ENCODE measurements at regions not wholly inside any gene's neighbourhood (a gene's known extent, or its start where the extent isn't known, plus 50 kb on each side); places are given as distances from the start of the nearest gene placed in this dataset.

DNA sequence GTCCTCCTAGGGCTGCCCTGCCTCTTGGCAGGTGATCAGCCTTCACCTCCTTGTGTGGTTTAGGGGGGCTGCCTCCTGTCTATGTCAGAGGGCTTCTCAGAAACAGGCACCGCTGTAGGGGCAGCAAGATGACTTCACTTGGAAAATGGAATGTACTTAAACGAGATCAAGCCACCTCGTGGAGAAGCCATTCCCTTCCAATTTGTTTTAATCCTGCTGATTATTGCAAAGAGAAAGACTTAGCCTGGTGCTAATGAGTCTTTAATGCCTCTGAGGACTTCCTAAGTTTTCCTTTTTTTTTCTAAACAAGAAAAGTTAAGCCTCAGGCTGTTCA is 62.3 kb upstream of the RFLNA start:
- Histone ChIP-seq H3K4me3 (ENCODE audit: low read length) (no peak overlapping the region), H3K9ac (ENCODE audit: low read length) (no peak overlapping the region), H3K9me2 (replicated peaks; ENCODE audit: insufficient read depth, low read length) (no peaks in the 10 kb centered on the region), H3K9me3 (ENCODE audit: low read length) (no peaks in the 10 kb centered on the region), H3K4me1 (ENCODE audit: low read length) (peaks cover 16% of the 10 kb centered on the region), H4K20me1 (ENCODE audit: insufficient read depth, low read depth, low read length) (no peaks in the 10 kb centered on the region), H3K36me3 (ENCODE audit: insufficient read depth, low read length) (no peaks in the 10 kb centered on the region), H3K27me3 (ENCODE audit: low read length) (no peaks in the 10 kb centered on the region), H3K4me2 (ENCODE audit: low read depth, low read length, poor library complexity, severe bottlenecking) (no peak overlapping the region), H3K27ac (ENCODE audit: low read length) (no peak overlapping the region), H3K79me2 (ENCODE audit: low read length) (no peaks in the 10 kb centered on the region), H2AFZ (ENCODE audit: low read length) (no peak overlapping the region)
- no peak for DNase-seq

DNA sequence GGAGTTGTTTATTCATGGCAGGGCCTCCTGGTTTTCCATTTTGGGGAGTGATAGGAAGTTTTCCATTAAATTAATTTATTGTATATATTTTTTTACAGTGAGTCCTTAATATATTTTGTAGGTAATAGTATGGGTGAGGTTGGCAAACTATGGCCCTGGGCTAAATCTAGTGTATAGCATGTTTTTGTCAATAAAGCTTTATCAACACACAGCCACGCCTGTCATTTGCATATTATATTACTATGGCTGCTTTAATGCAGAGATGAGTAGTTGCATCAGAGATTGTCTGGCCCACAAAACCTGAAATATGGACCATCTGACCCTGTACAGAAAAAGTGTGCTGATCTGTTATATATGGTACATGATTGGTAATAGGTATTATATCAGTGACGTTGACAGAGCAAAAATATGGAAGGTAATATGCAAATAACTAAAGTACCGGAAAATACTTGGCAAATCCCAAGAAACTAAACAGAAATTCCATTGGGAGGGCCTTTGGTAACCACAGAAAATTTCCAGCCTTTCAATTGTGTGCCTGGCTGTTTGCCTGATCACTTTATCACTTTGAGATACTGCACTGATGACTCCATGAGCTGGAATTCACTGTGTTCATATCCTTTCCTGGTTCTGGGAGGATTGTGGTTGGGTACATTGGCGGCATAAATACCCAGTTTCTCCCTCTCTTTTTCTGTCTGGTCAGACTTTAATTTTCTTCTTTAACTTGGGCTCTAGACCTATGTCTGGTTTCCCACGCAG is 61.7 kb upstream of the RFLNA start:
- H3K4me3 ChIP-seq (ENCODE audit: low read length), result no peak overlapping the region
- H3K79me2 ChIP-seq (ENCODE audit: low read length), result no peaks in the 10 kb centered on the region
- H3K27me3 ChIP-seq (ENCODE audit: low read length), result no peaks in the 10 kb centered on the region
- no peak overlapping the region for H3K4me2 ChIP-seq (ENCODE audit: low read depth, low read length, poor library complexity, severe bottlenecking)
- no peak overlapping the region for H2AFZ ChIP-seq (ENCODE audit: low read length)
- H3K36me3 ChIP-seq (ENCODE audit: insufficient read depth, low read length), result no peaks in the 10 kb centered on the region
- H3K27ac ChIP-seq (ENCODE audit: low read length), result no peak overlapping the region
- DNase-seq, result no peak
- H3K4me1 ChIP-seq (ENCODE audit: low read length), result peaks cover 16% of the 10 kb centered on the region
- no peaks in the 10 kb centered on the region for H4K20me1 ChIP-seq (ENCODE audit: insufficient read depth, low read depth, low read length)
- H3K9ac ChIP-seq (ENCODE audit: low read length), result no peak overlapping the region
- no peaks in the 10 kb centered on the region for H3K9me3 ChIP-seq (ENCODE audit: low read length)
- no peaks in the 10 kb centered on the region for H3K9me2 ChIP-seq (replicated peaks; ENCODE audit: insufficient read depth, low read length)

DNA sequence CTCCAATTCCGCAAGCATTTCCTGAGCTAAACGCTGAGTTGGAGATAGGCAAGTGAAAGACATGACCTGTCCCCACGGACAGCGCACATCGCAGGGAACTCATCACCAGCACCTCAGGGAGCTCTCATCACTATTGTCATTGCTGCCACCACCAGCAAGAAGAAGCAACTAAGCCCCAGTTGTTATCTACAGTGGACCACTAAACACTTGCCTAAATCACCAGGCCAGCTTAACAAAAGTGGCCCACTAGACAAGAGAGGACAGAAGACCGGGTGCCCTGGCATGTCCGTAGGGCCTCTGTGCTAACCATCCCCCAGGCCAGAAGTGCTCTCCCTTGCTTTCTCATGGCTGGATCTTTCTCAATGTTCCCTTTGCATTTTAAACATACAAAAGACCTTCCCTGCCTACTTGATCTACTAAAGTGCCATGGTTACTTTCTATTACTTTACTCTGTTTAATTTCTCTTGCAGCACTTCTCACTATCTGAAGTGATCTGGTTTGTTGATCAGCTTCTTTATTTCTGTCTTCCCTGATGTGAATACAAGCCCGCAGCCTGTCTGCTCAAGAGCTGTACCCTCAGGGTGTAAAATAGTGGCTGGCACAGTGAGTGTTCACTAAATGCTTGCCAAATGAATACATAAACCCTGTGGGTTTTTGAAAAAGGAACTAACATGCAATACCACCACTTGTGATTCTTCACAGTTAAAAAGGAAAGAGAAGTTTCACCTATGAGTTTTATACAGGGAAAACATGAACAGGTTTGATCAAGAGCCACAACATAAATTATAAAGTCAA is 60.9 kb upstream of the RFLNA start:
- no peaks in the 10 kb centered on the region for H3K9me3 ChIP-seq (ENCODE audit: low read length)
- H3K4me2 ChIP-seq (ENCODE audit: low read depth, low read length, poor library complexity, severe bottlenecking), result no peak overlapping the region
- no peak for DNase-seq
- H3K4me1 ChIP-seq (ENCODE audit: low read length), result peaks cover 16% of the 10 kb centered on the region
- H3K79me2 ChIP-seq (ENCODE audit: low read length), result no peaks in the 10 kb centered on the region
- H3K9ac ChIP-seq (ENCODE audit: low read length), result no peak overlapping the region
- no peaks in the 10 kb centered on the region for H3K9me2 ChIP-seq (replicated peaks; ENCODE audit: insufficient read depth, low read length)
- H3K36me3 ChIP-seq (ENCODE audit: insufficient read depth, low read length), result no peaks in the 10 kb centered on the region
- no peak overlapping the region for H3K4me3 ChIP-seq (ENCODE audit: low read length)
- H2AFZ ChIP-seq (ENCODE audit: low read length), result no peak overlapping the region
- no peak overlapping the region for H3K27ac ChIP-seq (ENCODE audit: low read length)
- no peaks in the 10 kb centered on the region for H4K20me1 ChIP-seq (ENCODE audit: insufficient read depth, low read depth, low read length)
- H3K27me3 ChIP-seq (ENCODE audit: low read length), result no peaks in the 10 kb centered on the region

DNA sequence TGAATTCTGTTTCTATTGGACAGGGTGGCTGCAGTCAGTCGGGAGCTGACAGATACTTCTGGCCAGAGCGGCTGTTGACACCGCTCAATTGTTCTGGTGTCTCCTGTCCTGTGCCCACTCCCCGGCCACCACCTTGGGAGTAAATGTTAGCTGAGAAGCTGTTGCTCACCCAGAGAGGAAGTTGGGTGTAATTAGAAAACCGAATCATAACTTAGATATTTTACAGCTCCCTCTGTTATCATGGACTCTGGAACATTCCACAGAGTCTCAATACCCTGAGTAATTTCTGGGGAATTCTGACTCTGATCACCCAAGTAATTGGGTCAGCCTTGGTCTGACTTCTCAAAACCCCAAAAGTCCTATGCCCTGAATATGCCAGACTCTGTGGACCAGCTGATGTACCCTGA is 58.3 kb upstream of the RFLNA start:
- no peaks in the 10 kb centered on the region for H3K4me1 ChIP-seq (ENCODE audit: low read length)
- no peak overlapping the region for H2AFZ ChIP-seq (ENCODE audit: low read length)
- no peak overlapping the region for H3K27ac ChIP-seq (ENCODE audit: low read length)
- H3K27me3 ChIP-seq (ENCODE audit: low read length), result no peaks in the 10 kb centered on the region
- H4K20me1 ChIP-seq (ENCODE audit: insufficient read depth, low read depth, low read length), result no peaks in the 10 kb centered on the region
- no peaks in the 10 kb centered on the region for H3K9me3 ChIP-seq (ENCODE audit: low read length)
- H3K4me2 ChIP-seq (ENCODE audit: low read depth, low read length, poor library complexity, severe bottlenecking), result no peak overlapping the region
- H3K79me2 ChIP-seq (ENCODE audit: low read length), result no peaks in the 10 kb centered on the region
- H3K9ac ChIP-seq (ENCODE audit: low read length), result no peak overlapping the region
- H3K36me3 ChIP-seq (ENCODE audit: insufficient read depth, low read length), result no peaks in the 10 kb centered on the region
- H3K9me2 ChIP-seq (replicated peaks; ENCODE audit: insufficient read depth, low read length), result no peaks in the 10 kb centered on the region
- H3K4me3 ChIP-seq (ENCODE audit: low read length), result no peak overlapping the region
- DNase-seq, result no peak

DNA sequence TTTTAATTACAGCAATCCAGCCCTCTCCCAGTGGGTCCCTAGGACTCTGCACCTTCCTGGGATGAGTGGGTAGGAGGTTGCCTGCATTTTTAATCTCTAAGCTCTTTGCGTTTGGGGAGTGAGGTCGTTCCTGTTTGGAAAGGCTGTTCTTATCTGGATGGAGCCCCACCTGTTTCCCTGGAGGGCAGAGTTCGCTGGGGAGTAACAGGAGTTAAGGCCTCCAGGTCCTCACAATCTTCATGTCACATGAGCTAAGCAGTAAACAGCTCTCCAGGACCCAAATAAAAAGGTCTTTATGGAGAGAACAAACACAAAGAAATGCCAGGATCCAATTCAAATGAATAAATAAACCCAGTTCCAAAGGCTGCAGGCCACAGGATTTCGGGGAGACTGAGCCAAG is 56.0 kb upstream of the RFLNA start:
- H3K9ac ChIP-seq (ENCODE audit: low read length), result no peak overlapping the region
- H2AFZ ChIP-seq (ENCODE audit: low read length), result no peak overlapping the region
- H3K27me3 ChIP-seq (ENCODE audit: low read length), result no peaks in the 10 kb centered on the region
- no peaks in the 10 kb centered on the region for H3K9me2 ChIP-seq (replicated peaks; ENCODE audit: insufficient read depth, low read length)
- H3K79me2 ChIP-seq (ENCODE audit: low read length), result no peaks in the 10 kb centered on the region
- no peaks in the 10 kb centered on the region for H3K36me3 ChIP-seq (ENCODE audit: insufficient read depth, low read length)
- no peak overlapping the region for H3K4me3 ChIP-seq (ENCODE audit: low read length)
- H4K20me1 ChIP-seq (ENCODE audit: insufficient read depth, low read depth, low read length), result no peaks in the 10 kb centered on the region
- H3K4me2 ChIP-seq (ENCODE audit: low read depth, low read length, poor library complexity, severe bottlenecking), result no peak overlapping the region
- no peaks in the 10 kb centered on the region for H3K4me1 ChIP-seq (ENCODE audit: low read length)
- no peak for DNase-seq
- no peaks in the 10 kb centered on the region for H3K9me3 ChIP-seq (ENCODE audit: low read length)
- no peak overlapping the region for H3K27ac ChIP-seq (ENCODE audit: low read length)

- H3K79me2 ChIP-seq (ENCODE audit: low read length), result no peaks in the 10 kb centered on the region
- no peaks in the 10 kb centered on the region for H3K9me2 ChIP-seq (replicated peaks; ENCODE audit: insufficient read depth, low read length)
- no peak overlapping the region for H3K9ac ChIP-seq (ENCODE audit: low read length)
- H3K27me3 ChIP-seq (ENCODE audit: low read length), result no peaks in the 10 kb centered on the region
- no peak overlapping the region for H3K4me2 ChIP-seq (ENCODE audit: low read depth, low read length, poor library complexity, severe bottlenecking)
- peak; percentile 77 for DNase-seq
- no peaks in the 10 kb centered on the region for H3K36me3 ChIP-seq (ENCODE audit: insufficient read depth, low read length)
- no peak overlapping the region for H3K27ac ChIP-seq (ENCODE audit: low read length)
- no peaks in the 10 kb centered on the region for H3K4me1 ChIP-seq (ENCODE audit: low read length)
- H2AFZ ChIP-seq (ENCODE audit: low read length), result peak overlapping the region; percentile 19; the same call in 1 of the 2 replicates
- H3K4me3 ChIP-seq (ENCODE audit: low read length), result no peak overlapping the region
- no peaks in the 10 kb centered on the region for H3K9me3 ChIP-seq (ENCODE audit: low read length)
- no peaks in the 10 kb centered on the region for H4K20me1 ChIP-seq (ENCODE audit: insufficient read depth, low read depth, low read length)
Observed at GRCh38 chr12:124240493-124240892, 54.4 kb upstream of the RFLNA start.

GRCh38 chr12:124241776-124242528 is 52.9 kb upstream of the RFLNA start:
- H3K9ac ChIP-seq (ENCODE audit: low read length), result no peak overlapping the region

GRCh38 chr12:124242529-124243065 is 52.3 kb upstream of the RFLNA start:
- H3K27ac ChIP-seq (ENCODE audit: low read length), result no peak overlapping the region
- no peak overlapping the region for H2AFZ ChIP-seq (ENCODE audit: low read length)
- no peaks in the 10 kb centered on the region for H3K9me2 ChIP-seq (replicated peaks; ENCODE audit: insufficient read depth, low read length)
- no peak overlapping the region for H3K4me2 ChIP-seq (ENCODE audit: low read depth, low read length, poor library complexity, severe bottlenecking)
- H3K27me3 ChIP-seq (ENCODE audit: low read length), result no peaks in the 10 kb centered on the region
- H3K9me3 ChIP-seq (ENCODE audit: low read length), result no peaks in the 10 kb centered on the region
- no peaks in the 10 kb centered on the region for H3K79me2 ChIP-seq (ENCODE audit: low read length)
- H3K4me3 ChIP-seq (ENCODE audit: low read length), result no peak overlapping the region
- no peak overlapping the region for H3K9ac ChIP-seq (ENCODE audit: low read length)
- no peaks in the 10 kb centered on the region for H4K20me1 ChIP-seq (ENCODE audit: insufficient read depth, low read depth, low read length)
- H3K36me3 ChIP-seq (ENCODE audit: insufficient read depth, low read length), result no peaks in the 10 kb centered on the region
- H3K4me1 ChIP-seq (ENCODE audit: low read length), result peaks cover 7% of the 10 kb centered on the region
- DNase-seq, result no peak

More at GRCh38 chr12:124241776-124242528, 52.9 kb upstream of the RFLNA start:
- Histone ChIP-seq H3K9me3 (ENCODE audit: low read length) (no peaks in the 10 kb centered on the region), H3K27me3 (ENCODE audit: low read length) (no peaks in the 10 kb centered on the region), H3K36me3 (ENCODE audit: insufficient read depth, low read length) (no peaks in the 10 kb centered on the region), H3K4me1 (ENCODE audit: low read length) (peaks cover 5% of the 10 kb centered on the region), H3K4me3 (ENCODE audit: low read length) (no peak overlapping the region), H3K9me2 (replicated peaks; ENCODE audit: insufficient read depth, low read length) (no peaks in the 10 kb centered on the region), H2AFZ (ENCODE audit: low read length) (no peak overlapping the region), H3K4me2 (ENCODE audit: low read depth, low read length, poor library complexity, severe bottlenecking) (no peak overlapping the region), H3K79me2 (ENCODE audit: low read length) (no peaks in the 10 kb centered on the region), H4K20me1 (ENCODE audit: insufficient read depth, low read depth, low read length) (no peaks in the 10 kb centered on the region), H3K27ac (ENCODE audit: low read length) (no peak overlapping the region)
- no peak for DNase-seq

Data from Karpas-422 (cell line).